Pancreas (tissue), 10 donors: ENCODE measurements at regions not wholly inside any gene's neighbourhood (a gene's known extent, or its start where the extent isn't known, plus 50 kb on each side); places are given as distances from the start of the nearest gene placed in this dataset.

Experiments
- ATAC-seq, 4 donors: fragments of 200-7000 bp; cut with Tn5 transposase; one replicate each; pipeline versions ENCODE4 v1.8.0 to v1.9.1; 2020; ENCODE audit warnings: mild to moderate bottlenecking in 4 of 4, moderate library complexity in 4 of 4
- DNase-seq, 6 donors: peaks; one replicate each; pipeline ENCODE4 v3.0.0-alpha.2; 2020
- FAIRE-seq: peaks from 2 replicates; lab custom pipeline; 2012; peaks lifted over from hg19 to GRCh38; lab: Jason Lieb, UNC
- H3K27ac ChIP-seq, 4 donors: fragments of 200-600 bp; sonication (generic); 1 replicate in 3 of 4; 2 replicates in 1 of 4; pipeline versions ENCODE4 v1.5.0 to v1.8.0; 2020
- H3K27me3 ChIP-seq, 4 donors: fragments of 200-600 bp; one replicate each; pipeline ENCODE4 v1.8.0; 2021
- H3K36me3 ChIP-seq, 3 donors: fragments of 200-600 bp; sonication (generic) in 1 of 3; one replicate each; pipeline versions ENCODE4 v1.5.0 to v1.8.0; 2020 to 2021
- H3K4me1 ChIP-seq, 3 donors: fragments of 200-600 bp; one replicate each; pipeline ENCODE4 v1.8.0; 2021
- H3K4me3 ChIP-seq, 4 donors: fragments of 200-600 bp; sonication (generic) in 2 of 4; one replicate each; pipeline versions ENCODE4 v1.5.0 to v1.8.0; 2020 to 2021
- H3K9me3 ChIP-seq, 4 donors: fragments of 200-600 bp; one replicate each; pipeline ENCODE4 v1.8.0; 2021
- WGBS, 2 donors: extraction: QIAGEN DNeasy Blood & Tissue Kit; methylation state at CpG; one replicate each; pipeline ENCODE4 v1.1.7; 2013; 5-methylcytosine and 5-hydroxymethylcytosine counted together
- intact Hi-C, 3 donors: fragments of 100-400 bp; cut with DNase I; formaldehyde crosslinking; loops; one replicate each; pipeline versions ENCODE4 v1.11.1 to v1.14.2; 2022
- TF ChIP-seq, protein P1 (sequence below), 4 donors: fragments of 200-600 bp; sonication (generic) in 3 of 4; IDR thresholded peaks; one replicate each; pipeline versions ENCODE4 v1.5.0 to v1.8.0; 2021; ENCODE audit warnings: antibody characterized with exemption in 4 of 4
- donor health status: healthy with polysubstance abuse.
- donor health status: DM: no; HTN: no; CAD: no; lungs with moderate emphysema.
- donor health status: DM: no; HTN: no; CAD: no.
- donor health status: control.
- donor health status: control.
- donor health status: Bipolar disorder and iron deficiency.
- donor health status: DM: yes; HTN: yes; CAD: no.
- donor health status: DM: no; HTN: no; CAD: no.
- donor health status: DM: no; HTN: no; CAD: no.
- donor health status: DM: yes; HTN: yes; CAD: no.

- DNase-seq: no peak
- TF ChIP-seq, protein P1, sequence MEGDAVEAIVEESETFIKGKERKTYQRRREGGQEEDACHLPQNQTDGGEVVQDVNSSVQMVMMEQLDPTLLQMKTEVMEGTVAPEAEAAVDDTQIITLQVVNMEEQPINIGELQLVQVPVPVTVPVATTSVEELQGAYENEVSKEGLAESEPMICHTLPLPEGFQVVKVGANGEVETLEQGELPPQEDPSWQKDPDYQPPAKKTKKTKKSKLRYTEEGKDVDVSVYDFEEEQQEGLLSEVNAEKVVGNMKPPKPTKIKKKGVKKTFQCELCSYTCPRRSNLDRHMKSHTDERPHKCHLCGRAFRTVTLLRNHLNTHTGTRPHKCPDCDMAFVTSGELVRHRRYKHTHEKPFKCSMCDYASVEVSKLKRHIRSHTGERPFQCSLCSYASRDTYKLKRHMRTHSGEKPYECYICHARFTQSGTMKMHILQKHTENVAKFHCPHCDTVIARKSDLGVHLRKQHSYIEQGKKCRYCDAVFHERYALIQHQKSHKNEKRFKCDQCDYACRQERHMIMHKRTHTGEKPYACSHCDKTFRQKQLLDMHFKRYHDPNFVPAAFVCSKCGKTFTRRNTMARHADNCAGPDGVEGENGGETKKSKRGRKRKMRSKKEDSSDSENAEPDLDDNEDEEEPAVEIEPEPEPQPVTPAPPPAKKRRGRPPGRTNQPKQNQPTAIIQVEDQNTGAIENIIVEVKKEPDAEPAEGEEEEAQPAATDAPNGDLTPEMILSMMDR (IDR thresholded peaks at IDR 0.05): no peak
- FAIRE-seq: no peak
- Histone ChIP-seq H3K36me3 (no peaks in the 10 kb centered on the region), H3K4me3 (no peak overlapping the region), H3K27ac (no peak overlapping the region), H3K27me3 (no peaks in the 10 kb centered on the region), H3K4me1 (no peaks in the 10 kb centered on the region), H3K9me3 (no peaks in the 10 kb centered on the region)
- intact Hi-C loops: no loop called here
- ATAC-seq: no peak
- 44 to 48% methylated on average over 2 of the region's 2 CpGs for WGBS, 2 donors
Measured at GRCh38 chr3:118782755-118783202, 251.9 kb downstream of the IGSF11 start.

DNA sequence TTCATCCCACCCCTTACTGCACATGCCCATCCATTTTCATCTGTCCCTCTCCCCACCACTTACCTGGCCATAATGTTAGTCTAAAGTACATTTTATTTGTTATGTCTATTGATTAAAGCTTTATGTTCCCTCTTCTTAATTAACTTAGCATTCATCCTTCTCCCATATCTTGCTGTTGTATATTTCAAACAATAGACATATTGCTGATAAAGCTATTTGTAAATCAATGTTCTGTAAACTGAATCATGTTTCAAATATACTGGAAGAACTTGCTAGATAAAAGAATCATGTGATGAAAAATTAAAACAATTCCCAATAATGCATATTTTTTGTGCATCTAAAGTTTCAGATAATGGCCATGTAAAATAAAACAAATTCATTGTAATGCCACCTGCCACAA lies 249.2 kb downstream of the IGSF11 start:
- ATAC-seq: no peak
- Histone ChIP-seq H3K36me3 (no peaks in the 10 kb centered on the region), H3K27me3 (no peaks in the 10 kb centered on the region), H3K27ac (no peak overlapping the region), H3K4me1 (no peaks in the 10 kb centered on the region), H3K9me3 (no peaks in the 10 kb centered on the region), H3K4me3 (no peak overlapping the region)
- FAIRE-seq: no peak
- intact Hi-C loops: no loop called here
- TF ChIP-seq, protein P1 (IDR thresholded peaks at IDR 0.05): no peak
- no peak for DNase-seq

DNA sequence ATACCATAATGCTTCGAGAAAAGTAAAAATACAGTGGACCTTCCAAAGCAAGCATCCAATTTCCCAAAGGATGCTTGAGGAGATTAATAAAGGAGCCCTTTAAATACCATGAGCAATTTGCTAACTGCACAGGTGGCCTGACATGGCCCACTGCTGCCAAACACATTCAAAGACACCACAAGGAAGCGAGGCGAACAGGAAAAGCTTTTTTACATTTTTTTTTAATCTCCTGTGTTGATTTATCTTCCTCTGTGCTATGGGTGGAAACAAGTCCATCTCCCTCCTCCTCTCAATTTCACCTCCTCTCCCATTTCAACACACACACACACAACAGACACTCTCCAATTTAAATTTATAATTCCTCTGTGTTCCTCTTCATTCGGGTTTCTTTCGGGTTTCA lies 243.4 kb downstream of the IGSF11 start:
- FAIRE-seq (no peak), DNase-seq (no peak), ATAC-seq (no peak)
- intact Hi-C loops: no loop called here
- no peaks in the 10 kb centered on the region for H3K4me1 ChIP-seq
- no peaks in the 10 kb centered on the region for H3K36me3 ChIP-seq
- H3K9me3 ChIP-seq: no peaks in the 10 kb centered on the region
- no peak overlapping the region for H3K4me3 ChIP-seq
- H3K27ac ChIP-seq: no peak overlapping the region
- TF ChIP-seq, protein P1 (IDR thresholded peaks at IDR 0.05): no peak
- 73 to 76% methylated on average over 5 of the region's 5 CpGs for WGBS, 2 donors
- no peaks in the 10 kb centered on the region for H3K27me3 ChIP-seq

DNA sequence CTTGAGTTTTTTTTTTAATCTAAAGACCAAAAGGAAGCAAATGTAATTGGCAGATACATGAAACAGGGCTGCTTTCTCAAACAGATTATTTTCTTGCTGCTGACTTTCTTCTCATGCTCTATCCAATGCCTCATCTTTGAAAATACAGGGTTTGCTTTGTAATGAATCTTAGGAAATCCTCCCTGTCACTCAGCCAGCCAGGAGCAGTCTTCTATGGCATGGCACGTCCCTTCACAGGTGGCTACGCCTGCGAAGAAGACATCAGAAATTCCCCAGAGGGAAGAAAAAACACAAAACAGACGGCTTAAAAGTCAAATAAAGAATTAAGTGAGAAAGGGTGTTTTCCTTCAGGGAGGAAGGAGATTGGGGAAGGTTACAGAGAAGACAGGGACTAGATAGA lies 242.5 kb downstream of the IGSF11 start:
- DNase-seq: no peak
- WGBS, 2 donors: 61 to 66% methylated on average over 4 of the region's 4 CpGs

DNA sequence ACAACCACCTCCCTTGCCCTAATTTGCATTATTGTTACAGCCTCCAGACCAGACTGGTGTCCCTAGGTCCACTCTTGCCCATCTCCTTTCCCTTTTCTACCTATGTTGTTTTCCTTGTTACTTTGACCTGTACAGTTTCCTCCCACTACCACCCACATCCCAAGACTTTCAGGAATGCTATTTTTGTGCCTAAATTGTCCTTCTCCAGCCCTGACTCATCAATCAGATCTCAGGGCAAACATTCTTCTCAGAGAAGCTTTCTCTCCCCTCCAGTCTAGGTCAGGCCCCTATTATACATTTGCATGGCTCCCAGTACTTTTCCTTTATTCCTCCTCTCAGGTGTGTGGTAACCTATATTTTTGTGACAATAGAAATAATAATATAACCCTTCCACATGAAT lies 241.5 kb downstream of the IGSF11 start:
- Histone ChIP-seq H3K27me3 (no peaks in the 10 kb centered on the region), H3K27ac (no peak overlapping the region), H3K36me3 (no peaks in the 10 kb centered on the region), H3K4me1 (no peaks in the 10 kb centered on the region), H3K4me3 (no peak overlapping the region), H3K9me3 (no peaks in the 10 kb centered on the region)
- FAIRE-seq: no peak
- TF ChIP-seq, protein P1 (IDR thresholded peaks at IDR 0.05): no peak
- DNase-seq: no peak
- intact Hi-C loops: no loop called here
- no peak for ATAC-seq

More for the DNA sequence above, 242.5 kb downstream of the IGSF11 start:
- Histone ChIP-seq H3K4me1 (no peaks in the 10 kb centered on the region), H3K27me3 (no peaks in the 10 kb centered on the region), H3K9me3 (no peaks in the 10 kb centered on the region), H3K4me3 (no peak overlapping the region), H3K36me3 (no peaks in the 10 kb centered on the region), H3K27ac (no peak overlapping the region)
- intact Hi-C loops: no loop called here
- FAIRE-seq: no peak
- TF ChIP-seq, protein P1 (IDR thresholded peaks at IDR 0.05): no peak
- ATAC-seq: no peak
